HEK293 (cell line): ENCODE measurements at regions not wholly inside any gene's neighbourhood (a gene's known extent, or its start where the extent isn't known, plus 50 kb on each side); places are given as distances from the start of the nearest gene placed in this dataset.

Source experiments
- CTCF ChIA-PET: fragments of 350-600 bp; formaldehyde crosslinking; extraction: SDS; loops from one replicate; lab custom pipeline; 2021; ENCODE audit warnings: antibody characterized with exemption; lab: Yijun Ruan, JAX
- POLR2A ChIA-PET: fragments of 300-600 bp; formaldehyde crosslinking; extraction: SDS; loops from one replicate; lab custom pipeline; 2020; ENCODE audit warnings: antibody characterized with exemption, inconsistent platforms; lab: Yijun Ruan, JAX
- H3K27ac ChIP-seq: fragments of 200-500 bp; sonication (Bioruptor generic); 2 replicates; pipeline ENCODE4 v1.5.1; 2014; ENCODE audit warnings: low read depth, low read length, control low read depth, inconsistent platforms; ENCODE audit errors: extremely low read depth
- H3K36me3 ChIP-seq, 2 experiments: fragments of 200-500 bp in 1 of 2; sonication (Bioruptor generic) in 1 of 2; 1 replicate in 1 of 2; 2 replicates in 1 of 2; pipeline ENCODE4 v1.5.1; 2014 to 2017; ENCODE audit warnings: inconsistent platforms in 2 of 2, low read length in 2 of 2; ENCODE audit not compliant: control insufficient read depth in 2 of 2, insufficient read depth in 1 of 2
- H3K4me1 ChIP-seq: fragments of 200-500 bp; sonication (Bioruptor generic); 2 replicates; pipeline ENCODE4 v1.5.1; 2014; ENCODE audit warnings: mild to moderate bottlenecking, low read length, inconsistent platforms; ENCODE audit not compliant: control insufficient read depth, insufficient read depth
- H3K4me3 ChIP-seq: 2 replicates; pipeline ENCODE4 v1.5.1; 2011; ENCODE audit warnings: low read depth, mild to moderate bottlenecking, control low read depth, low read length, moderate library complexity
- H3K9me3 ChIP-seq: fragments of 200-500 bp; sonication (Bioruptor generic); 2 replicates; pipeline ENCODE4 v1.5.1; 2014; ENCODE audit warnings: low read depth, low read length, inconsistent platforms; ENCODE audit not compliant: control insufficient read depth, insufficient read depth
- ATF2 ChIP-seq: fragments of 450-650 bp; formaldehyde crosslinking; IDR thresholded peaks from 2 replicates; pipeline ENCODE4 v1.5.1; 2016; ENCODE audit warnings: missing biosample characterization, missing genetic modification characterization, low read depth
- IKZF3 ChIP-seq: fragments of 450-650 bp; IDR thresholded peaks from 2 replicates; pipeline ENCODE4 v1.5.0; 2018; ENCODE audit warnings: missing biosample characterization, mild to moderate bottlenecking, missing genetic modification characterization, moderate library complexity
- KLF17 ChIP-seq: fragments of 450-650 bp; formaldehyde crosslinking; IDR thresholded peaks from 2 replicates; pipeline ENCODE4 v1.5.1; 2016; ENCODE audit warnings: missing biosample characterization, missing genetic modification characterization
- KLF9 ChIP-seq: fragments of 450-650 bp; formaldehyde crosslinking; IDR thresholded peaks from 2 replicates; pipeline ENCODE4 v1.5.1; 2016; ENCODE audit warnings: missing biosample characterization, missing genetic modification characterization, low read depth
- PRDM1 ChIP-seq: fragments of 450-650 bp; formaldehyde crosslinking; IDR thresholded peaks from 2 replicates; pipeline ENCODE4; 2016; ENCODE audit warnings: missing biosample characterization, missing genetic modification characterization
- TRIM28 ChIP-seq: IDR thresholded peaks from 2 replicates; pipeline ENCODE4 v1.6.1; 2011; ENCODE audit warnings: low read length, control low read depth, borderline replicate concordance
- ZFP69B ChIP-seq: fragments of 450-650 bp; formaldehyde crosslinking; IDR thresholded peaks from 2 replicates; pipeline ENCODE4 v1.5.1; 2016; ENCODE audit warnings: missing biosample characterization, missing genetic modification characterization
- ZNF114 ChIP-seq: fragments of 450-650 bp; formaldehyde crosslinking; IDR thresholded peaks from 2 replicates; pipeline ENCODE4 v1.5.0; 2017; ENCODE audit warnings: missing biosample characterization, missing genetic modification characterization
- ZNF133 ChIP-seq: fragments of 450-650 bp; formaldehyde crosslinking; IDR thresholded peaks from 2 replicates; pipeline ENCODE4 v1.5.1; 2016; ENCODE audit warnings: missing biosample characterization, missing genetic modification characterization
- ZNF140 ChIP-seq: fragments of 450-650 bp; formaldehyde crosslinking; IDR thresholded peaks from 2 replicates; pipeline ENCODE4 v1.5.1; 2016; ENCODE audit warnings: missing biosample characterization, missing genetic modification characterization
- ZNF146 ChIP-seq: fragments of 450-650 bp; formaldehyde crosslinking; IDR thresholded peaks from 2 replicates; pipeline ENCODE4 v1.5.1; 2016; ENCODE audit warnings: missing biosample characterization, missing genetic modification characterization
- ZNF157 ChIP-seq: fragments of 450-650 bp; formaldehyde crosslinking; IDR thresholded peaks from 2 replicates; pipeline ENCODE4 v1.5.1; 2016; ENCODE audit warnings: missing biosample characterization, missing genetic modification characterization
- ZNF202 ChIP-seq: fragments of 450-650 bp; formaldehyde crosslinking; IDR thresholded peaks from 2 replicates; pipeline ENCODE4 v1.5.1; 2016; ENCODE audit warnings: missing biosample characterization, missing genetic modification characterization, borderline replicate concordance
- ZNF274 ChIP-seq, 2 experiments: fragments of 200-500 bp in 1 of 2; fragments of 450-650 bp in 1 of 2; sonication (Bioruptor generic) in 1 of 2; formaldehyde crosslinking in 1 of 2; IDR thresholded peaks; 2 replicates each; pipeline versions ENCODE4 v1.5.1 to v1.6.1; 2014 to 2016; ENCODE audit warnings: borderline replicate concordance in 1 of 2, inconsistent platforms in 1 of 2, low read length in 1 of 2, missing biosample characterization in 1 of 2, missing genetic modification characterization in 1 of 2
- ZNF549 ChIP-seq: fragments of 450-650 bp; IDR thresholded peaks from 2 replicates; pipeline ENCODE4 v1.5.1; 2018; ENCODE audit warnings: missing biosample characterization, missing genetic modification characterization, mild to moderate bottlenecking, inconsistent platforms, moderate library complexity
- ZNF629 ChIP-seq: fragments of 450-650 bp; formaldehyde crosslinking; IDR thresholded peaks from 2 replicates; pipeline ENCODE4 v1.5.1; 2017; ENCODE audit warnings: missing biosample characterization, missing genetic modification characterization
- ZXDB ChIP-seq: fragments of 450-650 bp; formaldehyde crosslinking; IDR thresholded peaks from 2 replicates; pipeline ENCODE4 v1.5.1; 2016; ENCODE audit warnings: missing biosample characterization, missing genetic modification characterization
- TF ChIP-seq, protein P1 (sequence below): fragments of 450-650 bp; formaldehyde crosslinking; IDR thresholded peaks from 2 replicates; pipeline ENCODE4 v1.5.1; 2017; ENCODE audit warnings: missing biosample characterization, missing genetic modification characterization
- TF ChIP-seq, protein P2 (sequence below): fragments of 450-650 bp; formaldehyde crosslinking; IDR thresholded peaks from 2 replicates; pipeline ENCODE4 v1.5.1; 2017; ENCODE audit warnings: missing biosample characterization, missing genetic modification characterization
- TF ChIP-seq, protein P3 (sequence below): fragments of 450-650 bp; formaldehyde crosslinking; IDR thresholded peaks from 2 replicates; pipeline ENCODE4 v1.5.1; 2017; ENCODE audit warnings: missing biosample characterization, missing genetic modification characterization
- TF ChIP-seq, protein P4 (sequence below): fragments of 450-650 bp; formaldehyde crosslinking; IDR thresholded peaks from 2 replicates; pipeline ENCODE4 v1.5.1; 2016; ENCODE audit warnings: missing biosample characterization, missing genetic modification characterization
- TF ChIP-seq, protein P5 (sequence below): fragments of 450-650 bp; formaldehyde crosslinking; IDR thresholded peaks from 2 replicates; pipeline ENCODE4 v1.5.1; 2016; ENCODE audit warnings: missing biosample characterization, missing genetic modification characterization

DNA sequence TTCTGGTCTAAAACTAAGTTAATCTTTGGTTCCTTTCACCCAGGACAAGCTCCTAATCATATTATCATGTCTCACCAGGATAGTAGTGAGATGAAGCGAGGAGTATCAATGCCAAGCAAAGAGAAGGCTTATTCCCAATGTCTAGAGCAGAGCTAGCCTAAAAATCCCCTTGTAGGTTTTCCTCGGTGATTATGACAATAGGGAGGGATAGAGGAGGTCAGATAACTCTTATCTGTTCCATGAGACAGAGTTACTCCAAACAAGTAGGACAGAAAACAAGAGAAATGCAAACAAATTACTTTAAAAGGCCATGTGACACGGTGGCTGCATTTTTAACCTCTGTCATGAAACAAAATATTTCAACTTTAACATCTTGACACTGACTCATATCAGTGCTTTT lies 623.1 kb downstream of the ADCYAP1 start:
- H3K36me3 ChIP-seq: no peaks in the 10 kb centered on the region
- no peak overlapping the region for H3K27ac ChIP-seq
- POLR2A ChIA-PET: no interaction called here
- no peak overlapping the region for H3K4me3 ChIP-seq
- H3K4me1 ChIP-seq: no peaks in the 10 kb centered on the region
- TF ChIP-seq ZNF274 (IDR thresholded peaks at IDR 0.05; ENCODE audit: low read length) (no peak), ZNF274 (tag by site-specific recombination; IDR thresholded peaks at IDR 0.05; ENCODE audit: borderline replicate concordance) (no peak), ZNF133 (tag by site-specific recombination) (no peak), TRIM28 (no peak), IKZF3 (tag by site-specific recombination) (no peak), KLF9 (no peak), ZNF146 (tag by site-specific recombination) (no peak), ZNF202 (no peak), ZNF114 (tag by site-specific recombination) (no peak), KLF17 (tag by site-specific recombination) (no peak), ZNF140 (tag by site-specific recombination) (no peak), PRDM1 (tag by site-specific recombination) (no peak), ATF2 (tag by site-specific recombination) (no peak), ZNF629 (tag by site-specific recombination) (no peak), ZFP69B (tag by site-specific recombination) (no peak)
- TF ChIP-seq, protein P1, sequence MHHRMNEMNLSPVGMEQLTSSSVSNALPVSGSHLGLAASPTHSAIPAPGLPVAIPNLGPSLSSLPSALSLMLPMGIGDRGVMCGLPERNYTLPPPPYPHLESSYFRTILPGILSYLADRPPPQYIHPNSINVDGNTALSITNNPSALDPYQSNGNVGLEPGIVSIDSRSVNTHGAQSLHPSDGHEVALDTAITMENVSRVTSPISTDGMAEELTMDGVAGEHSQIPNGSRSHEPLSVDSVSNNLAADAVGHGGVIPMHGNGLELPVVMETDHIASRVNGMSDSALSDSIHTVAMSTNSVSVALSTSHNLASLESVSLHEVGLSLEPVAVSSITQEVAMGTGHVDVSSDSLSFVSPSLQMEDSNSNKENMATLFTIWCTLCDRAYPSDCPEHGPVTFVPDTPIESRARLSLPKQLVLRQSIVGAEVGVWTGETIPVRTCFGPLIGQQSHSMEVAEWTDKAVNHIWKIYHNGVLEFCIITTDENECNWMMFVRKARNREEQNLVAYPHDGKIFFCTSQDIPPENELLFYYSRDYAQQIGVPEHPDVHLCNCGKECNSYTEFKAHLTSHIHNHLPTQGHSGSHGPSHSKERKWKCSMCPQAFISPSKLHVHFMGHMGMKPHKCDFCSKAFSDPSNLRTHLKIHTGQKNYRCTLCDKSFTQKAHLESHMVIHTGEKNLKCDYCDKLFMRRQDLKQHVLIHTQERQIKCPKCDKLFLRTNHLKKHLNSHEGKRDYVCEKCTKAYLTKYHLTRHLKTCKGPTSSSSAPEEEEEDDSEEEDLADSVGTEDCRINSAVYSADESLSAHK (tag by site-specific recombination): no peak
- TF ChIP-seq, protein P2, sequence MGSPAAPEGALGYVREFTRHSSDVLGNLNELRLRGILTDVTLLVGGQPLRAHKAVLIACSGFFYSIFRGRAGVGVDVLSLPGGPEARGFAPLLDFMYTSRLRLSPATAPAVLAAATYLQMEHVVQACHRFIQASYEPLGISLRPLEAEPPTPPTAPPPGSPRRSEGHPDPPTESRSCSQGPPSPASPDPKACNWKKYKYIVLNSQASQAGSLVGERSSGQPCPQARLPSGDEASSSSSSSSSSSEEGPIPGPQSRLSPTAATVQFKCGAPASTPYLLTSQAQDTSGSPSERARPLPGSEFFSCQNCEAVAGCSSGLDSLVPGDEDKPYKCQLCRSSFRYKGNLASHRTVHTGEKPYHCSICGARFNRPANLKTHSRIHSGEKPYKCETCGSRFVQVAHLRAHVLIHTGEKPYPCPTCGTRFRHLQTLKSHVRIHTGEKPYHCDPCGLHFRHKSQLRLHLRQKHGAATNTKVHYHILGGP (tag by site-specific recombination): no peak
- TF ChIP-seq, protein P3, sequence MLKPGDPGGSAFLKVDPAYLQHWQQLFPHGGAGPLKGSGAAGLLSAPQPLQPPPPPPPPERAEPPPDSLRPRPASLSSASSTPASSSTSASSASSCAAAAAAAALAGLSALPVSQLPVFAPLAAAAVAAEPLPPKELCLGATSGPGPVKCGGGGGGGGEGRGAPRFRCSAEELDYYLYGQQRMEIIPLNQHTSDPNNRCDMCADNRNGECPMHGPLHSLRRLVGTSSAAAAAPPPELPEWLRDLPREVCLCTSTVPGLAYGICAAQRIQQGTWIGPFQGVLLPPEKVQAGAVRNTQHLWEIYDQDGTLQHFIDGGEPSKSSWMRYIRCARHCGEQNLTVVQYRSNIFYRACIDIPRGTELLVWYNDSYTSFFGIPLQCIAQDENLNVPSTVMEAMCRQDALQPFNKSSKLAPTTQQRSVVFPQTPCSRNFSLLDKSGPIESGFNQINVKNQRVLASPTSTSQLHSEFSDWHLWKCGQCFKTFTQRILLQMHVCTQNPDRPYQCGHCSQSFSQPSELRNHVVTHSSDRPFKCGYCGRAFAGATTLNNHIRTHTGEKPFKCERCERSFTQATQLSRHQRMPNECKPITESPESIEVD (tag by site-specific recombination): no peak
- no peaks in the 10 kb centered on the region for H3K9me3 ChIP-seq
- CTCF ChIA-PET: interaction anchor here (0.6 kb wide), 1 partner anchor 577 kb away, joined by 3 read pairs; no protein-coding TSS in a partner anchor

- Histone ChIP-seq H3K27ac (no peak overlapping the region), H3K4me3 (no peak overlapping the region), H3K4me1 (no peaks in the 10 kb centered on the region), H3K36me3 (no peaks in the 10 kb centered on the region), H3K9me3 (no peaks in the 10 kb centered on the region)
- POLR2A ChIA-PET: no interaction called here
- CTCF ChIA-PET: interaction anchor here (0.6 kb wide), 1 partner anchor 576 kb away, joined by 3 read pairs; no protein-coding TSS in a partner anchor
- TF ChIP-seq ZNF157 (tag by site-specific recombination): peak; percentile 40; the same call in 1 of the 2 replicates
- no peak for TF ChIP-seq ZNF549 (tag by site-specific recombination)
- TF ChIP-seq, protein P4, sequence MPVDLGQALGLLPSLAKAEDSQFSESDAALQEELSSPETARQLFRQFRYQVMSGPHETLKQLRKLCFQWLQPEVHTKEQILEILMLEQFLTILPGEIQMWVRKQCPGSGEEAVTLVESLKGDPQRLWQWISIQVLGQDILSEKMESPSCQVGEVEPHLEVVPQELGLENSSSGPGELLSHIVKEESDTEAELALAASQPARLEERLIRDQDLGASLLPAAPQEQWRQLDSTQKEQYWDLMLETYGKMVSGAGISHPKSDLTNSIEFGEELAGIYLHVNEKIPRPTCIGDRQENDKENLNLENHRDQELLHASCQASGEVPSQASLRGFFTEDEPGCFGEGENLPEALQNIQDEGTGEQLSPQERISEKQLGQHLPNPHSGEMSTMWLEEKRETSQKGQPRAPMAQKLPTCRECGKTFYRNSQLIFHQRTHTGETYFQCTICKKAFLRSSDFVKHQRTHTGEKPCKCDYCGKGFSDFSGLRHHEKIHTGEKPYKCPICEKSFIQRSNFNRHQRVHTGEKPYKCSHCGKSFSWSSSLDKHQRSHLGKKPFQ (tag by site-specific recombination): no peak
- TF ChIP-seq ZXDB (tag by site-specific recombination): no peak
- TF ChIP-seq, protein P5, sequence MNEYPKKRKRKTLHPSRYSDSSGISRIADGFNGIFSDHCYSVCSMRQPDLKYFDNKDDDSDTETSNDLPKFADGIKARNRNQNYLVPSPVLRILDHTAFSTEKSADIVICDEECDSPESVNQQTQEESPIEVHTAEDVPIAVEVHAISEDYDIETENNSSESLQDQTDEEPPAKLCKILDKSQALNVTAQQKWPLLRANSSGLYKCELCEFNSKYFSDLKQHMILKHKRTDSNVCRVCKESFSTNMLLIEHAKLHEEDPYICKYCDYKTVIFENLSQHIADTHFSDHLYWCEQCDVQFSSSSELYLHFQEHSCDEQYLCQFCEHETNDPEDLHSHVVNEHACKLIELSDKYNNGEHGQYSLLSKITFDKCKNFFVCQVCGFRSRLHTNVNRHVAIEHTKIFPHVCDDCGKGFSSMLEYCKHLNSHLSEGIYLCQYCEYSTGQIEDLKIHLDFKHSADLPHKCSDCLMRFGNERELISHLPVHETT (tag by site-specific recombination): no peak
These were observed 623.8 kb downstream of the ADCYAP1 start for GRCh38 chr18:1528447-1528846.
